Stomach (tissue), 4 donors: ENCODE measurements at regions not wholly inside any gene's neighbourhood (a gene's known extent, or its start where the extent isn't known, plus 50 kb on each side); places are given as distances from the start of the nearest gene placed in this dataset.

Experiments used
- CTCF ChIP-seq, 7 experiments: fragments of 450-650 bp in 4 of 7; fragments of 200-600 bp in 3 of 7; sonication (generic) in 3 of 7; IDR thresholded peaks; one replicate each; pipeline ENCODE4 v1.5.1; 2016 to 2019; ENCODE audit warnings: antibody characterized with exemption in 7 of 7, control low read depth in 2 of 7, mild to moderate bottlenecking in 1 of 7
- EP300 ChIP-seq: sonication (generic); formaldehyde crosslinking; IDR thresholded peaks from one replicate; pipeline ENCODE4 v1.6.1; 2017; ENCODE audit warnings: antibody characterized with exemption
- POLR2A ChIP-seq, 4 donors: fragments of 450-650 bp; IDR thresholded peaks; one replicate each; pipeline ENCODE4 v1.6.1; 2016; ENCODE audit warnings: antibody characterized with exemption in 4 of 4, control low read depth in 2 of 4, mild to moderate bottlenecking in 1 of 4, moderate library complexity in 1 of 4
- POLR2AphosphoS5 ChIP-seq, 3 donors: sonication (generic); formaldehyde crosslinking; IDR thresholded peaks; one replicate each; pipeline ENCODE4 v1.6.1; 2016; ENCODE audit warnings: antibody characterized with exemption in 3 of 3

- TF ChIP-seq CTCF (IDR thresholded peaks at IDR 0.05), result no peak
- no peak for TF ChIP-seq POLR2A (IDR thresholded peaks at IDR 0.05)
- TF ChIP-seq POLR2AphosphoS5 (IDR thresholded peaks at IDR 0.05), result no peak
- TF ChIP-seq EP300, result no peak
Measured at GRCh38 chr2:118320196-118320595, 231.9 kb downstream of the INSIG2 start.
